Neuronal stem cell (in vitro differentiated cells): ENCODE measurements at regions not wholly inside any gene's neighbourhood (a gene's known extent, or its start where the extent isn't known, plus 50 kb on each side); places are given as distances from the start of the nearest gene placed in this dataset.

ENCODE experiments used
- DNase-seq: peaks from one replicate; pipeline ENCODE4 v3.0.0-alpha.2; 2013; ENCODE audit warnings: low spot score
- H2AFZ ChIP-seq: one replicate; pipeline ENCODE4 v1.6.1; 2013; ENCODE audit warnings: mild to moderate bottlenecking, low read length, inconsistent platforms
- H2AK5ac ChIP-seq: 2 replicates; pipeline ENCODE4 v1.6.1; 2013; ENCODE audit warnings: low read depth, mild to moderate bottlenecking, inconsistent platforms, low read length, moderate library complexity, mixed read lengths
- H2BK120ac ChIP-seq: 2 replicates; pipeline ENCODE4 v1.6.1; 2013; ENCODE audit warnings: low read depth, mild to moderate bottlenecking, inconsistent platforms, low read length, moderate library complexity, mixed read lengths
- H2BK12ac ChIP-seq: one replicate; pipeline ENCODE4 v1.6.1; 2013; ENCODE audit warnings: low read length, inconsistent platforms
- H2BK15ac ChIP-seq: 2 replicates; pipeline ENCODE4 v1.6.1; 2013; ENCODE audit warnings: mild to moderate bottlenecking, low read length, inconsistent platforms, mixed read lengths
- H2BK5ac ChIP-seq: one replicate; pipeline ENCODE4 v1.6.1; 2013; ENCODE audit warnings: inconsistent platforms, mild to moderate bottlenecking, low read length, moderate library complexity
- H3K14ac ChIP-seq: one replicate; pipeline ENCODE4 v1.6.1; 2013; ENCODE audit warnings: low read length, inconsistent platforms
- H3K18ac ChIP-seq: 2 replicates; pipeline ENCODE4 v1.6.1; 2013; ENCODE audit warnings: low read length, inconsistent platforms
- H3K23ac ChIP-seq: 2 replicates; pipeline ENCODE4 v1.6.1; 2013; ENCODE audit warnings: low read depth, mild to moderate bottlenecking, mixed read lengths, low read length, inconsistent platforms; ENCODE audit not compliant: poor library complexity
- H3K27ac ChIP-seq: replicated peaks from 3 replicates; pipeline ENCODE4 v1.5.1; 2013; ENCODE audit warnings: low read length, inconsistent platforms
- H3K27me3 ChIP-seq, 3 experiments: 2 replicates each; pipeline ENCODE4 v1.6.1; 2013; ENCODE audit warnings: low read length in 3 of 3, mild to moderate bottlenecking in 2 of 3, inconsistent platforms in 1 of 3, low read depth in 1 of 3, mixed read lengths in 1 of 3, moderate library complexity in 1 of 3; ENCODE audit not compliant: control insufficient read depth in 3 of 3, insufficient read depth in 3 of 3
- H3K36me3 ChIP-seq, 2 donors: replicated peaks in 1 of 2; 2 replicates each; pipeline ENCODE4 v1.6.1; 2013; ENCODE audit warnings: low read length in 2 of 2; ENCODE audit not compliant: control insufficient read depth in 2 of 2, insufficient read depth in 2 of 2
- H3K4ac ChIP-seq: 2 replicates; pipeline ENCODE4 v1.6.1; 2013; ENCODE audit warnings: inconsistent platforms, mild to moderate bottlenecking, low read length, moderate library complexity
- H3K4me1 ChIP-seq, 2 donors: 1 replicate in 1 of 2; 2 replicates in 1 of 2; pipeline ENCODE4 v1.6.1; 2013; ENCODE audit warnings: low read length in 2 of 2, low read depth in 1 of 2; ENCODE audit not compliant: control insufficient read depth in 2 of 2, insufficient read depth in 1 of 2
- H3K4me2 ChIP-seq: one replicate; pipeline ENCODE4 v1.6.1; 2013; ENCODE audit warnings: mild to moderate bottlenecking, low read length, inconsistent platforms; ENCODE audit not compliant: insufficient read depth, poor library complexity, severe bottlenecking
- H3K4me3 ChIP-seq, 2 donors: 2 replicates each; pipeline ENCODE4 v1.5.1; 2013; ENCODE audit warnings: low read length in 2 of 2, mild to moderate bottlenecking in 2 of 2, inconsistent platforms in 1 of 2, moderate library complexity in 1 of 2
- H3K79me1 ChIP-seq: one replicate; pipeline ENCODE4 v1.6.1; 2013; ENCODE audit warnings: low read depth, mild to moderate bottlenecking, inconsistent platforms, low read length, moderate library complexity
- H3K9ac ChIP-seq: one replicate; pipeline ENCODE4 v1.6.1; 2013; ENCODE audit warnings: mild to moderate bottlenecking, low read depth, low read length, inconsistent platforms; ENCODE audit not compliant: poor library complexity
- H3K9me3 ChIP-seq, 2 donors: replicated peaks in 1 of 2; 2 replicates each; pipeline versions ENCODE3 to v1.6.1; 2013; ENCODE audit warnings: low read length in 2 of 2, mild to moderate bottlenecking in 2 of 2, inconsistent platforms in 1 of 2, low read depth in 1 of 2, mixed read lengths in 1 of 2, moderate library complexity in 1 of 2; ENCODE audit not compliant: control insufficient read depth in 2 of 2, insufficient read depth in 1 of 2
- H4K8ac ChIP-seq: one replicate; pipeline ENCODE4 v1.6.1; 2013; ENCODE audit warnings: low read depth, mild to moderate bottlenecking, inconsistent platforms, low read length, moderate library complexity
- H4K91ac ChIP-seq: one replicate; pipeline ENCODE4 v1.6.1; 2013; ENCODE audit warnings: low read length, low read depth, mild to moderate bottlenecking, inconsistent platforms; ENCODE audit not compliant: poor library complexity
- WGBS, 2 donors: extraction: QIAGEN DNeasy Blood & Tissue Kit; methylation state at CpG; one replicate each; pipeline ENCODE4 v1.1.7; 2013; ENCODE audit warnings: missing lambda C conversion rate in 2 of 2, mixed read lengths in 1 of 2; ENCODE audit not compliant: insufficient read length in 2 of 2, insufficient replicate concordance in 1 of 2; ENCODE audit errors: extremely low coverage in 2 of 2; 5-methylcytosine and 5-hydroxymethylcytosine counted together

DNA sequence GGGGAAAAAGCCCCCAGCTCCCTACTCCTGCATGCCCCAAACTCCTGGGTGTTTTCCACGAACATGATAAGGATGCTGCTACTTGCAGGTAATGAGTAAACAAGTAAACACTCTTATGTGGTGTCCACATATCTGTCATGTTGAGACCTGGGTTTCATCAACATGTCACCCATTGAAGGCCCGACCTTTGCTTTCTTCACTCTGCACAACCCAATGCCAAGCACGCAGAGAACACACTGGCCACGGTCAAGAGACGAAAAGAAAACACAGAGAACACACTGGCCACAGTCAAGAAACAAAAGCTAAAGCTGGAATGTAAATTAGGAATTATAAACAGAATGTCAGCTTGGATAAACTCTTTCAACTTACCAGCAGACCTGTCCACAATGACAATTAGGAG lies 143.1 kb downstream of the TTC32 start:
- H3K27me3 ChIP-seq, result no peaks in the 10 kb centered on the region
- H3K36me3 ChIP-seq, result no peaks in the 10 kb centered on the region
- no peak overlapping the region for H3K14ac ChIP-seq
- H4K91ac ChIP-seq, result no peak overlapping the region
- no peaks in the 10 kb centered on the region for H3K4me1 ChIP-seq
- no CpG with 5 or more reads among the region's 5 CpGs for WGBS, 2 donors
- H3K9me3 ChIP-seq, result no peaks in the 10 kb centered on the region
- no peak for DNase-seq
- H4K8ac ChIP-seq, result no peak overlapping the region
- H3K79me1 ChIP-seq, result no peaks in the 10 kb centered on the region
- no peak overlapping the region for H3K23ac ChIP-seq
- H2BK5ac ChIP-seq, result no peak overlapping the region
- H3K4ac ChIP-seq, result no peak overlapping the region
- H3K18ac ChIP-seq, result no peak overlapping the region
- H2AFZ ChIP-seq, result no peak overlapping the region
- H2BK12ac ChIP-seq, result no peak overlapping the region
- no peak overlapping the region for H3K4me2 ChIP-seq
- no peak overlapping the region for H2BK15ac ChIP-seq
- H2AK5ac ChIP-seq, result no peak overlapping the region
- H2BK120ac ChIP-seq, result no peak overlapping the region
- no peak overlapping the region for H3K4me3 ChIP-seq
- H3K9ac ChIP-seq, result no peak overlapping the region
- no peak overlapping the region for H3K27ac ChIP-seq

DNA sequence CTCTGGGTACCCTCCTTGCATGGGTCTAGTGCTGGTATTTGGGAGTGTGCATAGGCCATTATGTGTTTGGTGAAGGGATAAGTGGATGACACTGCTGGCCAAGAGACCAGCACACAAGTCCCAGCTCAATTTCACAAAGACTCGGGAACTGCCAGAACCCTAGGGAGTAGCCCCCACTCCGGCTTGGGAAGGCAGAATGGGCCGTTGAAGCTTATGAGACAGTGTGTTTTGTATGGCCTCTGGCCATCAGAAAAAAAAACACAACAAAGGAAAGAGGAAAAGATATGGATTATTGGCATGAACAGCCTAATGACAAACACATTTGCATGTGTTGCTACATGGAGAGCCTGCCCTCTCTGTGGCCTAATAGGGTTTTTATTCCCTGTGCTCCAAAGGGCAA lies 144.2 kb downstream of the TTC32 start:
- Histone ChIP-seq H2BK120ac (no peak overlapping the region), H4K8ac (no peak overlapping the region), H3K4me2 (no peak overlapping the region), H3K9ac (no peak overlapping the region), H4K91ac (no peak overlapping the region), H3K36me3 (no peaks in the 10 kb centered on the region), H3K4me1 (no peaks in the 10 kb centered on the region), H3K4me3 (no peak overlapping the region), H2BK15ac (no peak overlapping the region), H2BK12ac (no peak overlapping the region), H3K23ac (no peak overlapping the region), H2AFZ (no peak overlapping the region), H3K27me3 (no peaks in the 10 kb centered on the region), H3K14ac (no peak overlapping the region), H3K27ac (no peak overlapping the region), H2AK5ac (no peak overlapping the region), H3K4ac (no peak overlapping the region), H3K9me3 (no peaks in the 10 kb centered on the region), H3K18ac (no peak overlapping the region), H3K79me1 (no peaks in the 10 kb centered on the region), H2BK5ac (no peak overlapping the region)
- no peak for DNase-seq
- no CpG with 5 or more reads among the region's 3 CpGs for WGBS, 2 donors

DNA sequence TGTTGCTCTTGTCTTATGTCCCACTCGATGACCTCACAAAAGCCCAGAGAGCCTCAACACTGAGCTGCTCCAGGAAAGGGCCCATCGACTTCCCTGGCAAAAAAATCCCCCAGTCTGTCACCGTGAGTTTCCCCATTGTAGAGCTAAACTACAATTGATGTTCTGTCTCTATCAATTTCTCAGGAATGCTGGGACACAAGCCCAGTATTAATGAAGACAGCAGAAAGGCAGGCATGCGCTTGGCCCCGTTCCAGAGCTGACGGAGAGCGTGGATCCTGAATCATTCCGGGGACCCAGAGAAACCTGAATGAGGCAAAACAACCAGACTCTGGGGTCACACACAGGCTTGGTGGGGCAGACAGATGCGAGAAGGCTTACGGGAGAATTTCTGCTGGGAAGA lies 146.9 kb downstream of the TTC32 start:
- H2BK12ac ChIP-seq, result no peak overlapping the region
- no peak overlapping the region for H3K9ac ChIP-seq
- no peaks in the 10 kb centered on the region for H3K36me3 ChIP-seq
- H3K79me1 ChIP-seq, result no peaks in the 10 kb centered on the region
- no peaks in the 10 kb centered on the region for H3K9me3 ChIP-seq
- DNase-seq, result no peak
- no peak overlapping the region for H4K8ac ChIP-seq
- no peak overlapping the region for H2BK15ac ChIP-seq
- H2BK5ac ChIP-seq, result no peak overlapping the region
- no peak overlapping the region for H3K4me2 ChIP-seq
- no peak overlapping the region for H3K4me3 ChIP-seq
- no peak overlapping the region for H2BK120ac ChIP-seq
- H3K23ac ChIP-seq, result no peak overlapping the region
- peaks cover 0 to 2% of the 10 kb centered on the region in 2 donors for H3K4me1 ChIP-seq
- H3K18ac ChIP-seq, result no peak overlapping the region
- H3K27ac ChIP-seq, result no peak overlapping the region
- H3K4ac ChIP-seq, result no peak overlapping the region
- WGBS, 2 donors, result no CpG with 5 or more reads among the region's 10 CpGs
- H2AFZ ChIP-seq, result no peak overlapping the region
- H2AK5ac ChIP-seq, result no peak overlapping the region
- H4K91ac ChIP-seq, result no peak overlapping the region
- H3K27me3 ChIP-seq, result peaks cover 0 to 3% (median 0%) of the 10 kb centered on the region in 3 experiments
- no peak overlapping the region for H3K14ac ChIP-seq

DNA sequence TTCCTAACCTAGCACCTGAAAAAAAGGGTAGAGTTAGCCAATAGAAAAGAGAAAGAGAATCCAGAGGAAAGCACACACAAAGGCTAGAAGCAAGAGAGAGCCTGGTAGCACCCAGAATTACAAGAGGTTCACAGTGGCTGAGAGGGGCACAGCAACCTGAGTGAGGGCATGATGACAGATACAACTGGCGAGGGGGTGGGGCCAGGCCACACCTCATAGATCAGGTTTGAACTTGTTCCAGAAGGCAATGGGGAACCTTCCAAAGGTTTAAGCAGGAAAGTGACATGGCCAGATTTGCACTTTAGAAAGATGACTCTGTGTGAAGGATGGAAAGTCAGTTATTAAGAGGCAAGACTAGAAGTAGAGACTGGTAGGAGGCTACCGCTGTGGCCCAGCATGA lies 148.0 kb downstream of the TTC32 start:
- no peak overlapping the region for H4K8ac ChIP-seq
- no peaks in the 10 kb centered on the region for H3K9me3 ChIP-seq
- H3K4ac ChIP-seq, result no peak overlapping the region
- H3K27ac ChIP-seq, result no peak overlapping the region
- no CpG with 5 or more reads among the region's 2 CpGs for WGBS, 2 donors
- H3K79me1 ChIP-seq, result no peaks in the 10 kb centered on the region
- H3K27me3 ChIP-seq, result peaks cover 0 to 3% (median 0%) of the 10 kb centered on the region in 3 experiments
- no peak overlapping the region for H3K9ac ChIP-seq
- no peak overlapping the region for H2BK120ac ChIP-seq
- no peaks in the 10 kb centered on the region for H3K36me3 ChIP-seq
- no peak overlapping the region for H2BK5ac ChIP-seq
- DNase-seq, result no peak
- no peak overlapping the region for H2BK15ac ChIP-seq
- H3K4me2 ChIP-seq, result no peak overlapping the region
- H3K14ac ChIP-seq, result no peak overlapping the region
- H4K91ac ChIP-seq, result no peak overlapping the region
- peaks cover 0 to 2% of the 10 kb centered on the region in 2 donors for H3K4me1 ChIP-seq
- no peak overlapping the region for H3K4me3 ChIP-seq
- H3K23ac ChIP-seq, result no peak overlapping the region
- H2BK12ac ChIP-seq, result no peak overlapping the region
- no peak overlapping the region for H2AK5ac ChIP-seq
- no peak overlapping the region for H3K18ac ChIP-seq
- H2AFZ ChIP-seq, result no peak overlapping the region
